ENCODE measurements at regions not wholly inside any gene's neighbourhood (a gene's known extent, or its start where the extent isn't known, plus 50 kb on each side); places are given as distances from the start of the nearest gene placed in this dataset.

DNA sequence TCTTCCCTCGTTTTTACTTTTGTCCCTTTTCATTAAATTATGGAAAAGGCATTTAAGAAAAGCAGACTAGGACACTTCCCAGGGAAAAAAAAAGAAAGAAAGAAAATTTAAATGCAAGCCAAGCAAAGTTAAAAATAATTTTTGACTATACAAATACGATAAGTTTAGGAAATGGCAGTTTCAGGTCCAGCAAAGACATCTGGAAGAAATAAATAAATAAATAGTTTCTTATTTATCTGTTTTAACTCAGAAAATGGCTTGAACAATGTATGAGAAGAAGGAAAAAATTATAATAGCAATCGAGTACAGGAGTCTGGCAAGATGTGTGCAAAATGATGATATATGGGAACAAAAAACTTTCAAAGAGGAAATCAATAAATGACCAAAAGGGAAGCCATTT is 114.6 kb upstream of the NCKAP5 start:
- ATAC-seq = no peak
- intact Hi-C loops (cut with DNase I) = no loop called here
- DNase-seq = no peak
- TF ChIP-seq, protein P1, sequence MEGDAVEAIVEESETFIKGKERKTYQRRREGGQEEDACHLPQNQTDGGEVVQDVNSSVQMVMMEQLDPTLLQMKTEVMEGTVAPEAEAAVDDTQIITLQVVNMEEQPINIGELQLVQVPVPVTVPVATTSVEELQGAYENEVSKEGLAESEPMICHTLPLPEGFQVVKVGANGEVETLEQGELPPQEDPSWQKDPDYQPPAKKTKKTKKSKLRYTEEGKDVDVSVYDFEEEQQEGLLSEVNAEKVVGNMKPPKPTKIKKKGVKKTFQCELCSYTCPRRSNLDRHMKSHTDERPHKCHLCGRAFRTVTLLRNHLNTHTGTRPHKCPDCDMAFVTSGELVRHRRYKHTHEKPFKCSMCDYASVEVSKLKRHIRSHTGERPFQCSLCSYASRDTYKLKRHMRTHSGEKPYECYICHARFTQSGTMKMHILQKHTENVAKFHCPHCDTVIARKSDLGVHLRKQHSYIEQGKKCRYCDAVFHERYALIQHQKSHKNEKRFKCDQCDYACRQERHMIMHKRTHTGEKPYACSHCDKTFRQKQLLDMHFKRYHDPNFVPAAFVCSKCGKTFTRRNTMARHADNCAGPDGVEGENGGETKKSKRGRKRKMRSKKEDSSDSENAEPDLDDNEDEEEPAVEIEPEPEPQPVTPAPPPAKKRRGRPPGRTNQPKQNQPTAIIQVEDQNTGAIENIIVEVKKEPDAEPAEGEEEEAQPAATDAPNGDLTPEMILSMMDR (IDR thresholded peaks at IDR 0.05) = no peak
- 46 to 60% (median 48%) methylated on average over 3 of the region's 3 CpGs for WGBS, 3 donors
- no peak overlapping the region for H3K4me3 ChIP-seq
- H3K27me3 ChIP-seq (ENCODE audit: insufficient read depth in 3 of 3, low read length in 2 of 3) = peaks cover 0 to 5% (median 0%) of the 10 kb centered on the region in 3 donors
- H3K4me1 ChIP-seq = no peaks in the 10 kb centered on the region
- no peaks in the 10 kb centered on the region for H3K9me3 ChIP-seq
- no peaks in the 10 kb centered on the region for H3K36me3 ChIP-seq (ENCODE audit: insufficient read depth in 1 of 2, low read depth in 1 of 2)
- H3K27ac ChIP-seq = no peak overlapping the region

DNA sequence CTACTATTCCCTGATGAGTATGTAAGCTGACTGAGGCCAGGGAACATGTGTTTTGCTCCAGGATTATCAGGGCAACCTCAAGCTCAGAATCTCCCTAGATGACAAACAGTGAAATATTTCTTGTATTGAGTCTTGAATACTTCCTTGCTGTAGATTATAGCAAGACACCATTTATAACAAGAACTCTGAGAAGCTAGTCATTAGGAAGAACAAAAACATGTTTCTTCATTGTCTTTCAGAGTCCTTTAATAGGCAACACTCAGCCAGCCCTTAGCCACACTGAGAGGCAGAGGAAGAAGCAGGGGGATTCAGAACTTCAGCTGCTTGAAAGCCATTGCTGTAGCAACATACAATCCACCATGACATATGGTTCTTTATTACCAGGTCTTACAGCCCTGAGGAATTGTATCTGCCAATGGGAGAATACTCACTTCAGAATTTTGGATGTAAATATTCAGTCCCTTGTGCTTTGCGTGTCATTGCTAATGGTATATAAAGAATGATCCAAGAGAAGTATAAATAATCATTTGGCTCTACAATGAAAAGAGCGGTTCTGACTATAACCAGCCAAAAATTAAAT is 117.5 kb upstream of the NCKAP5 start:
- H3K27ac ChIP-seq = no peak overlapping the region
- 78 to 88% (median 86%) methylated on average over 2 of the region's 2 CpGs for WGBS, 3 donors
- no peaks in the 10 kb centered on the region for H3K4me1 ChIP-seq

DNA sequence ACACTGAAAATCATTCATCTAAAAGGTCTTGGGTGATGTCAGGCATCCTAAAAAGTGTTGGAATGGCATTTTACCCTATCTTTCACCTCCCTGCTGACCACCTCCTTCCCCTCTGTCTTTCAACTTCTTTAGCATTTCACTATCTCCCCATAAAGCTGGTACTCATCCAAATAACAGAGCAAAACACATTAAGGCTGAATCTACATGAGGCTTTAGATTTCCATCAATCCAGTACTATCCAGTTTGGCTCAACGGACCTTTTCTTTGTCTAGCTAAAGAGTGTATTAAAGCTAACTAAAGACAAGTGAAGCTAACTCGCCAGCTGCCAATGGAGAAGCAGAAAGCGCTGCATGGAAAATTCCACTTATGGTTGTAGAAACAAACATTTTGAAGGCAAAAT is 122.5 kb upstream of the NCKAP5 start:
- H3K36me3 ChIP-seq (ENCODE audit: insufficient read depth in 1 of 2, low read depth in 1 of 2) = no peaks in the 10 kb centered on the region
- no peaks in the 10 kb centered on the region for H3K9me3 ChIP-seq
- no peaks in the 10 kb centered on the region for H3K4me1 ChIP-seq
- no peak for DNase-seq
- 63 to 78% (median 71%) methylated on average over 3 of the region's 3 CpGs for WGBS, 3 donors
- intact Hi-C loops (cut with DNase I) = no loop called here
- H3K4me3 ChIP-seq = no peak overlapping the region
- no peak for ATAC-seq
- H3K27me3 ChIP-seq (ENCODE audit: insufficient read depth in 3 of 3, low read length in 2 of 3) = no peaks in the 10 kb centered on the region
- TF ChIP-seq, protein P1 (IDR thresholded peaks at IDR 0.05) = no peak
- no peak overlapping the region for H3K27ac ChIP-seq

More for the DNA sequence above, 117.5 kb upstream of the NCKAP5 start:
- ATAC-seq (no peak), DNase-seq (no peak)
- Histone ChIP-seq H3K4me3 (no peak overlapping the region), H3K27me3 (ENCODE audit: insufficient read depth in 3 of 3, low read length in 2 of 3) (peaks cover 0 to 5% (median 0%) of the 10 kb centered on the region in 3 donors), H3K9me3 (no peaks in the 10 kb centered on the region), H3K36me3 (ENCODE audit: insufficient read depth in 1 of 2, low read depth in 1 of 2) (no peaks in the 10 kb centered on the region)
- TF ChIP-seq, protein P1 (IDR thresholded peaks at IDR 0.05) = no peak
- intact Hi-C loops (cut with DNase I) = no loop called here

DNA sequence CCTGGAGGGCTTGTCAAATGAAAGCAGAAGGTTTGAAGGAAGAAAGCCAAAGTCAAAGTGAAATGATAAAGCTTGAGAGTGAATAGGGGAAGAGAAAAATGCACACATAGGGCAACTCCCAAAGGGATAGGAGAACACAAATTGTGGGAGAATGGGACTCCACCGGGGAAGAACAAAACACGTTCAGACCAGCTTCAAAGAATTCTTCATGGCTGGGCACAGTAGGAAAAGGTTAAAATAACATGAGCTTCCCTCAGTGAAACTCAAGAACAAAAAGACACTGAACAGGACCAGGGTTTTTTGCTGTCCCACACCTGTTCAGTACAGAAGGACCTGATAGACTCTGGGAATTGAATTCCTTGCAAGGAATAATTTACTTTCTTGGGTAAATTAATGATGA is 123.1 kb upstream of the NCKAP5 start:
- no peak for DNase-seq
- ATAC-seq = no peak
- H3K27me3 ChIP-seq (ENCODE audit: insufficient read depth in 3 of 3, low read length in 2 of 3) = no peaks in the 10 kb centered on the region
- no peaks in the 10 kb centered on the region for H3K4me1 ChIP-seq
- intact Hi-C loops (cut with DNase I) = no loop called here
- H3K36me3 ChIP-seq (ENCODE audit: insufficient read depth in 1 of 2, low read depth in 1 of 2) = no peaks in the 10 kb centered on the region
- whole genome bisulfite sequencing, 3 donors = 35 to 58% (median 40%) methylated on average over 2 of the region's 2 CpGs
- no peak overlapping the region for H3K27ac ChIP-seq
- H3K9me3 ChIP-seq = no peaks in the 10 kb centered on the region
- H3K4me3 ChIP-seq = no peak overlapping the region
- TF ChIP-seq, protein P1 (IDR thresholded peaks at IDR 0.05) = no peak

DNA sequence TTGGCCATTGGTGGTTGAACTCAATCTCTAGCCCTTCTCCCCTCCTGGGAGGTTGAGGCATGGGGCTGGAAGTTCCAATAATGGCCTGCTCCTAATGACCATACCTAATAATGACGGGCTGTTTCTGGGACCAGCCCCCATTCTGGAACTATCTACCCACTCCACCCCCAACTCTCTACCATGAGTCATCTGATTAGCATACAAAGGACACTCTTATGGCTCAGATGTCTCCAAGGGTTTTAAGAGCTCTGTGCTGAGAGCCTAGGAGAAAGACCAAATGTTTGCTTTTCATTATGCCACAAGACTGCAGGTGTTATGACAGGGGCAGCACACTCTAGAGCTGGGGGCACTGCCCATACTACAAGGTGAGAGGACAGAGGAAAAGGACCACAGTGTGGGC is 137.0 kb upstream of the NCKAP5 start:
- TF ChIP-seq, protein P1 (IDR thresholded peaks at IDR 0.05) = no peak
- no peak for DNase-seq
- 56 to 72% (median 62%) methylated on average over 1 of the region's 1 CpG for WGBS, 3 donors
- no peaks in the 10 kb centered on the region for H3K9me3 ChIP-seq
- no peak overlapping the region for H3K4me3 ChIP-seq
- no peaks in the 10 kb centered on the region for H3K27me3 ChIP-seq (ENCODE audit: insufficient read depth in 3 of 3, low read length in 2 of 3)
- intact Hi-C loops (cut with DNase I) = no loop called here
- no peak for ATAC-seq
- H3K4me1 ChIP-seq = no peaks in the 10 kb centered on the region
- no peak overlapping the region for H3K27ac ChIP-seq
- no peaks in the 10 kb centered on the region for H3K36me3 ChIP-seq (ENCODE audit: insufficient read depth in 1 of 2, low read depth in 1 of 2)

Measured in psoas muscle (tissue), 7 donors.